OCI-LY3 (cell line): ENCODE measurements at regions not wholly inside any gene's neighbourhood (a gene's known extent, or its start where the extent isn't known, plus 50 kb on each side); places are given as distances from the start of the nearest gene placed in this dataset.
"Not testable (repeated sequence)": the region's sequence is repeated elsewhere in the genome, so short reads cannot be mapped to it uniquely, and the experiment has no call there.

Experiments
- H2AFZ ChIP-seq: fragments of 200-600, 300-600 bp; shearing (Covaris generic); 2 replicates; pipeline ENCODE4 v1.6.0; 2014; ENCODE audit warnings: antibody characterized with exemption, low read depth, low read length
- H3K27ac ChIP-seq: fragments of 200-600, 300-600 bp; sonication (generic); 2 replicates; pipeline ENCODE4 v1.5.1; 2014; ENCODE audit warnings: mild to moderate bottlenecking, low read length, moderate library complexity, mixed read lengths
- H3K27me3 ChIP-seq: fragments of 200-600, 300-600 bp; sonication (generic); 2 replicates; pipeline ENCODE4 v1.6.1; 2014; ENCODE audit warnings: low read depth, low read length, mixed read lengths
- H3K36me3 ChIP-seq: fragments of 200-600, 300-600 bp; sonication (generic); replicated peaks from 2 replicates; pipeline ENCODE3; 2014; ENCODE audit warnings: low read depth, low read length, mixed read lengths
- H3K4me1 ChIP-seq: fragments of 300-600, 200-600 bp; sonication (generic); 2 replicates; pipeline ENCODE4 v1.6.1; 2014; ENCODE audit warnings: low read length, mixed read lengths
- H3K4me2 ChIP-seq: fragments of 200-600, 300-600 bp; sonication (generic); 2 replicates; pipeline ENCODE4 v1.6.1; 2014; ENCODE audit warnings: low read length, mixed read lengths
- H3K4me3 ChIP-seq: fragments of 300-600, 200-600 bp; sonication (generic); 2 replicates; pipeline ENCODE4 v1.5.1; 2014; ENCODE audit warnings: antibody characterized with exemption, mild to moderate bottlenecking, low read length, moderate library complexity
- H3K79me2 ChIP-seq: fragments of 300-600, 200-600 bp; shearing (Covaris generic); 2 replicates; pipeline ENCODE4 v1.6.1; 2014; ENCODE audit warnings: mild to moderate bottlenecking, low read length, mixed read lengths
- H3K9ac ChIP-seq: fragments of 300-600, 200-600 bp; shearing (Covaris generic); 2 replicates; pipeline ENCODE4 v1.6.0; 2014; ENCODE audit warnings: mild to moderate bottlenecking, low read length, moderate library complexity
- H3K9me3 ChIP-seq: fragments of 200-600, 300-600 bp; shearing (Covaris generic); 2 replicates; pipeline ENCODE4 v1.6.1; 2014; ENCODE audit warnings: low read length, mixed read lengths; ENCODE audit not compliant: insufficient read depth
- H4K20me1 ChIP-seq: fragments of 200-600, 300-600 bp; sonication (generic); 2 replicates; pipeline ENCODE4 v1.6.1; 2016; ENCODE audit warnings: low read length, mixed read lengths; ENCODE audit not compliant: insufficient read depth
- EZH2phosphoT487 ChIP-seq: fragments of 200-600 bp; shearing (Covaris generic); IDR thresholded peaks from 2 replicates; pipeline ENCODE4 v1.6.1; 2018; ENCODE audit warnings: antibody characterized with exemption, mixed run types, low read depth
- TF ChIP-seq, protein P1 (sequence below): fragments of 200-600, 300-600 bp; sonication (generic); IDR thresholded peaks from 2 replicates; pipeline ENCODE4 v1.5.1; 2014; ENCODE audit warnings: antibody characterized with exemption, low read length, low read depth

DNA sequence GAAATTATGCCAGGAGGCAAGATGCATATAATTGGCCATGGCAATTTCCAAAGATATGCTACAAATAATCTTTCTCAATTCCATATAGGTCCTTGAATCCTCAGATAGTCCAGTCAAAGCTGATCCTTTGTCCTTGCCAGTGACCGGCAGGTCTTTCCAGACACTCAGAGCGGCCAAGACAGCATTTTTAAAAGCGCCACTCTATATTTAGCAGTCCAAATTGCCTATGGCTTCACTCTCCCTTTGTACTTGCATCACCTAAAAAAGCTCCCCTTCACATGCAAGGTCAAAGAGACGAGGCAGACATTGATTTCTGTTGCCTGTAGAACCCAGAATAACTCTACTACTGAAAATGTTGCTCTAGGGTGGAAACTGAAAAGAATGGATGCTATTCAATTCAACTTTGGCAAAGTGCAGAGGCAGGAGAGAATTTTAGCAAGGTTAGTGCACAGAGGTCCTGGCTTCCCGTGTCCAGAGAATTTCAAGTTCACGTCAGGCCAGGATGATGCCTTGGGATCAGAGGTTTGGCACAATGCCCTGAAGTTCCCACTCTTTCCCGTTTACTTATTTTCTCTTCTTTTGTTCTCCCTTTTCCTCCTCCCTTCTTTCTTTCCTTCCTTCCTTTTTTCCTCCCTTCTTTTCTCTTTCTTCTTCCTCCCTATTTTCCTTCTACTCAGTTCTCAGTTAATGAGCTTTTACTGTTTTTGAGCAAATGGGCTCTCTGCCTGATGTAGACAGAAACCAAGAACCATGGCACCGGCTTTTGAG lies 108.5 kb downstream of the KCNK1 start:
- no peaks in the 10 kb centered on the region for H3K36me3 ChIP-seq
- H2AFZ ChIP-seq = no peak overlapping the region
- H3K27me3 ChIP-seq = no peaks in the 10 kb centered on the region
- H3K4me2 ChIP-seq = no peak overlapping the region
- no peak overlapping the region for H3K4me3 ChIP-seq
- TF ChIP-seq EZH2phosphoT487 = no peak
- TF ChIP-seq, protein P1, sequence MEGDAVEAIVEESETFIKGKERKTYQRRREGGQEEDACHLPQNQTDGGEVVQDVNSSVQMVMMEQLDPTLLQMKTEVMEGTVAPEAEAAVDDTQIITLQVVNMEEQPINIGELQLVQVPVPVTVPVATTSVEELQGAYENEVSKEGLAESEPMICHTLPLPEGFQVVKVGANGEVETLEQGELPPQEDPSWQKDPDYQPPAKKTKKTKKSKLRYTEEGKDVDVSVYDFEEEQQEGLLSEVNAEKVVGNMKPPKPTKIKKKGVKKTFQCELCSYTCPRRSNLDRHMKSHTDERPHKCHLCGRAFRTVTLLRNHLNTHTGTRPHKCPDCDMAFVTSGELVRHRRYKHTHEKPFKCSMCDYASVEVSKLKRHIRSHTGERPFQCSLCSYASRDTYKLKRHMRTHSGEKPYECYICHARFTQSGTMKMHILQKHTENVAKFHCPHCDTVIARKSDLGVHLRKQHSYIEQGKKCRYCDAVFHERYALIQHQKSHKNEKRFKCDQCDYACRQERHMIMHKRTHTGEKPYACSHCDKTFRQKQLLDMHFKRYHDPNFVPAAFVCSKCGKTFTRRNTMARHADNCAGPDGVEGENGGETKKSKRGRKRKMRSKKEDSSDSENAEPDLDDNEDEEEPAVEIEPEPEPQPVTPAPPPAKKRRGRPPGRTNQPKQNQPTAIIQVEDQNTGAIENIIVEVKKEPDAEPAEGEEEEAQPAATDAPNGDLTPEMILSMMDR = no peak
- no peak overlapping the region for H3K9ac ChIP-seq
- no peak overlapping the region for H3K27ac ChIP-seq
- peaks cover 11% of the 10 kb centered on the region for H3K4me1 ChIP-seq
- H3K79me2 ChIP-seq = no peaks in the 10 kb centered on the region
- H3K9me3 ChIP-seq = no peaks in the 10 kb centered on the region
- no peaks in the 10 kb centered on the region for H4K20me1 ChIP-seq

DNA sequence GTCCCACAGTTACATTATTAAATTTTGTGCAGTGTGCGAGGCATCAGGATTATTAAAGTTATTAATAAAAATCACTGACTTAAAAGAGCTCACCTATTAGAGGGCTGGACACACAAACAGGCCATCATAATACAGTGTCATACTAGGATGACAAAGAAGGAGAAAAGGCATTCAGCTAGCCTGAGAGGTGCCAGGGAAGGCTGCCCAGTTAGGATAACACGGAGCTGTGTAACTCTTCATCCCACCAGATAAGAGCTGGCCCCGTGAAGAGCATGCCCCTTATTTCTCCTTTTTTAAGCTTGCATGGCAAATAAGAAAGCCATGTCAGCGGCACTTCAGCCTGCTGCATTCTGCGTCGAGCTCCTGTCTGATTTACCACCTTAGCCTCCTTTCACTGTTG lies 109.5 kb downstream of the KCNK1 start:
- H3K27me3 ChIP-seq = no peaks in the 10 kb centered on the region

DNA sequence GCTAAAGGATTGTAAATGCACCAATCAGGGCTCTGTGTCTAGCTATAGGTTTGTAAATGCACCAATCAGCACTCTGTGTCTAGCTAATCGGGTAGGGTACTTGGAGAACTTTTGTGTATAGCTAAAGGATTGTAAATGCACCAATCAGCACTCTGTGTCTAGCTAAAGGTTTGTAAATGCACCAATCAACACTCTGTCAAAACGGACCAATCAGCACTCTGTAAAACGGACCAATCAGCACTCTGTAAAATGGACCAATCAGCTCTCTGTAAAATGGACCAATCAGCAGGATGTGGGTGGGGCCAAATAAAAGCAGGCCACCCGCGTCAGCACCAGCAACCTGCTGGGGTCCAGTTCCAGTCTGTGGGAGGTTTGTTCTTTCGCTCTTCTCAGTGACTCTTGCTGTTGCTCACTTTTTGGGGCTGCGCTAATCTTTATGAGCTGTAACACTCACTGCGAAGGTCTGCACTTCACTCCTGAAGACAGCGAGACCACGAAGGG lies 110.3 kb downstream of the KCNK1 start:
- H3K4me1 ChIP-seq = peaks cover 11% of the 10 kb centered on the region
- not testable (repeated sequence) for H4K20me1 ChIP-seq, H3K27me3 ChIP-seq, H3K9me3 ChIP-seq, H3K27ac ChIP-seq, H3K36me3 ChIP-seq, H3K79me2 ChIP-seq, H3K4me3 ChIP-seq, H3K4me2 ChIP-seq, H2AFZ ChIP-seq, H3K9ac ChIP-seq

More for the DNA sequence above, 109.5 kb downstream of the KCNK1 start:
- Histone ChIP-seq H3K4me2 (no peak overlapping the region), H4K20me1 (no peaks in the 10 kb centered on the region), H3K27ac (no peak overlapping the region), H3K4me1 (peaks cover 11% of the 10 kb centered on the region), H3K9ac (no peak overlapping the region), H3K9me3 (peaks cover 3% of the 10 kb centered on the region; the same call in 1 of the 2 replicates), H3K36me3 (no peaks in the 10 kb centered on the region), H3K79me2 (no peaks in the 10 kb centered on the region), H3K4me3 (no peak overlapping the region), H2AFZ (no peak overlapping the region)
- TF ChIP-seq, protein P1 = no peak
- no peak for TF ChIP-seq EZH2phosphoT487

DNA sequence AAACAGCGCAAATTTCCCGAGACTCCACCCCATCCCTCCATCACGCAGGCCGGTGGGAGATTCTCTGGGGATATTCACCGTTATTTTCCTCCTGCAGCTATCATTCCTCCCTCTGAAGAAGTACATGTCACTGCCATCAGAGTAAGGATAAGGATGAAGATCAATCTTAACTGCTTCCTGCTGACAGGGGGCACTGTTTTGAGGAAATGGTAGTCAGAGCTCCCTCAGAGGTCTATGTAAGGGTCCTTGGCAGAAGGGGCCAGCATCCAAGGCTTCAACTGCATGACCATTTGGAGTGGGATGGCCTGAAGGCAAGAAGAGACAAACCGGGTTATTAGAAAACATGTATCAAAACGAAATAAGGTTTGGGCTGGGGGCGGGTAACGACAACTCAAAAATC lies 111.5 kb downstream of the KCNK1 start:
- Histone ChIP-seq H3K27ac (no peak overlapping the region), H4K20me1 (no peaks in the 10 kb centered on the region), H3K9ac (no peak overlapping the region), H2AFZ (no peak overlapping the region), H3K27me3 (no peaks in the 10 kb centered on the region), H3K4me3 (no peak overlapping the region), H3K4me2 (no peak overlapping the region), H3K4me1 (peaks cover 11% of the 10 kb centered on the region), H3K79me2 (no peaks in the 10 kb centered on the region), H3K36me3 (no peaks in the 10 kb centered on the region), H3K9me3 (peaks cover 3% of the 10 kb centered on the region; the same call in 1 of the 2 replicates)
- TF ChIP-seq, protein P1 = no peak
- no peak for TF ChIP-seq EZH2phosphoT487
